ENCODE measurements at regions not wholly inside any gene's neighbourhood (a gene's known extent, or its start where the extent isn't known, plus 50 kb on each side); places are given as distances from the start of the nearest gene placed in this dataset.

GRCh38 chr4:44914223-44914622, 187.9 kb upstream of the GNPDA2 start:
- TF ChIP-seq EZH2 (IDR thresholded peaks at IDR 0.05; ENCODE audit: insufficient read depth, poor library complexity, severe bottlenecking) (no peak), EZH2phosphoT487 (IDR thresholded peaks at IDR 0.05; ENCODE audit: insufficient read depth, low read depth) (no peak)
